Transverse colon (tissue), 4 donors: ENCODE measurements at regions not wholly inside any gene's neighbourhood (a gene's known extent, or its start where the extent isn't known, plus 50 kb on each side); places are given as distances from the start of the nearest gene placed in this dataset.

Experiments used
- POLR2AphosphoS5 ChIP-seq, 3 donors: sonication (generic); formaldehyde crosslinking; IDR thresholded peaks; one replicate each; pipeline ENCODE4 v1.6.1; 2016; ENCODE audit warnings: antibody characterized with exemption in 3 of 3
- TF ChIP-seq, protein P1 (sequence below), 5 experiments: fragments of 200-600 bp in 3 of 5; fragments of 450-650 bp in 2 of 5; sonication (generic) in 3 of 5; IDR thresholded peaks; 1 replicate in 2 of 5; 2 replicates in 3 of 5; pipeline ENCODE4 v1.5.1; 2016 to 2017; ENCODE audit warnings: antibody characterized with exemption in 5 of 5, inconsistent platforms in 3 of 5, mild to moderate bottlenecking in 2 of 5, moderate library complexity in 1 of 5

DNA sequence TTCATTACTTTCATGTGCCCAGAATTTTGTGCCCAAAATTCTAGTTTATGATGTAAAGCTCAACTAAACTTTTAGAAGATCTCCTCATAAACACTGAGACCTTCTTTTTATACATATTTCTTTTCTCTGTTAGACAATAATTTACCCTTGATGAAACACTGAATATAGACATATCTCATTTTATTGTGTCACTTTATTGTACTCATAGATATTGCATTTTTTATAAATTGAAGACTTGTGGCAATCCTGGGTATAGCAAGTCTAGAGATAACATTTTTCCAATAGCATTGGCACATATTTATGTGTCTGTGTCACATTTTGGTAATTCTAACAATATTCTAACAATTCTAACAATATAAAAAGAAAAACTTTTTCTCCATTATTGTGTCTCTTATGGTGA, 74.9 kb upstream of the POU3F2 start:
- no peak for TF ChIP-seq POLR2AphosphoS5 (IDR thresholded peaks at IDR 0.05)
- TF ChIP-seq, protein P1, sequence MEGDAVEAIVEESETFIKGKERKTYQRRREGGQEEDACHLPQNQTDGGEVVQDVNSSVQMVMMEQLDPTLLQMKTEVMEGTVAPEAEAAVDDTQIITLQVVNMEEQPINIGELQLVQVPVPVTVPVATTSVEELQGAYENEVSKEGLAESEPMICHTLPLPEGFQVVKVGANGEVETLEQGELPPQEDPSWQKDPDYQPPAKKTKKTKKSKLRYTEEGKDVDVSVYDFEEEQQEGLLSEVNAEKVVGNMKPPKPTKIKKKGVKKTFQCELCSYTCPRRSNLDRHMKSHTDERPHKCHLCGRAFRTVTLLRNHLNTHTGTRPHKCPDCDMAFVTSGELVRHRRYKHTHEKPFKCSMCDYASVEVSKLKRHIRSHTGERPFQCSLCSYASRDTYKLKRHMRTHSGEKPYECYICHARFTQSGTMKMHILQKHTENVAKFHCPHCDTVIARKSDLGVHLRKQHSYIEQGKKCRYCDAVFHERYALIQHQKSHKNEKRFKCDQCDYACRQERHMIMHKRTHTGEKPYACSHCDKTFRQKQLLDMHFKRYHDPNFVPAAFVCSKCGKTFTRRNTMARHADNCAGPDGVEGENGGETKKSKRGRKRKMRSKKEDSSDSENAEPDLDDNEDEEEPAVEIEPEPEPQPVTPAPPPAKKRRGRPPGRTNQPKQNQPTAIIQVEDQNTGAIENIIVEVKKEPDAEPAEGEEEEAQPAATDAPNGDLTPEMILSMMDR (IDR thresholded peaks at IDR 0.05) = no peak
